Pancreas (tissue), 10 donors: ENCODE measurements at regions not wholly inside any gene's neighbourhood (a gene's known extent, or its start where the extent isn't known, plus 50 kb on each side); places are given as distances from the start of the nearest gene placed in this dataset.

Experiments used
- ATAC-seq, 4 donors: fragments of 200-7000 bp; cut with Tn5 transposase; one replicate each; pipeline versions ENCODE4 v1.8.0 to v1.9.1; 2020; ENCODE audit warnings: mild to moderate bottlenecking in 4 of 4, moderate library complexity in 4 of 4
- DNase-seq, 6 donors: peaks; one replicate each; pipeline ENCODE4 v3.0.0-alpha.2; 2020
- FAIRE-seq: peaks from 2 replicates; lab custom pipeline; 2012; peaks lifted over from hg19 to GRCh38; lab: Jason Lieb, UNC
- H3K27ac ChIP-seq, 4 donors: fragments of 200-600 bp; sonication (generic); 1 replicate in 3 of 4; 2 replicates in 1 of 4; pipeline versions ENCODE4 v1.5.0 to v1.8.0; 2020
- H3K27me3 ChIP-seq, 4 donors: fragments of 200-600 bp; one replicate each; pipeline ENCODE4 v1.8.0; 2021
- H3K36me3 ChIP-seq, 3 donors: fragments of 200-600 bp; sonication (generic) in 1 of 3; one replicate each; pipeline versions ENCODE4 v1.5.0 to v1.8.0; 2020 to 2021
- H3K4me1 ChIP-seq, 3 donors: fragments of 200-600 bp; one replicate each; pipeline ENCODE4 v1.8.0; 2021
- H3K4me3 ChIP-seq, 4 donors: fragments of 200-600 bp; sonication (generic) in 2 of 4; one replicate each; pipeline versions ENCODE4 v1.5.0 to v1.8.0; 2020 to 2021
- H3K9me3 ChIP-seq, 4 donors: fragments of 200-600 bp; one replicate each; pipeline ENCODE4 v1.8.0; 2021
- CTCF ChIP-seq, 4 donors: fragments of 200-600 bp; sonication (generic) in 3 of 4; IDR thresholded peaks; one replicate each; pipeline versions ENCODE4 v1.5.0 to v1.8.0; 2021; ENCODE audit warnings: antibody characterized with exemption in 4 of 4
- WGBS, 2 donors: extraction: QIAGEN DNeasy Blood & Tissue Kit; methylation state at CpG; one replicate each; pipeline ENCODE4 v1.1.7; 2013; 5-methylcytosine and 5-hydroxymethylcytosine counted together
- intact Hi-C, 3 donors: fragments of 100-400 bp; cut with DNase I; formaldehyde crosslinking; loops; one replicate each; pipeline versions ENCODE4 v1.11.1 to v1.14.2; 2022
- donor health status: healthy with polysubstance abuse.
- donor health status: DM: no; HTN: no; CAD: no; lungs with moderate emphysema.
- donor health status: DM: no; HTN: no; CAD: no.
- donor health status: control.
- donor health status: control.
- donor health status: Bipolar disorder and iron deficiency.
- donor health status: DM: yes; HTN: yes; CAD: no.
- donor health status: DM: no; HTN: no; CAD: no.
- donor health status: DM: no; HTN: no; CAD: no.
- donor health status: DM: yes; HTN: yes; CAD: no.

- Histone ChIP-seq H3K9me3 (no peaks in the 10 kb centered on the region), H3K36me3 (no peaks in the 10 kb centered on the region), H3K4me3 (no peak overlapping the region), H3K4me1 (no peaks in the 10 kb centered on the region), H3K27ac (no peak overlapping the region), H3K27me3 (no peaks in the 10 kb centered on the region)
- TF ChIP-seq CTCF (IDR thresholded peaks at IDR 0.05), result no peak
- no peak for DNase-seq
- intact Hi-C loops, result no loop called here
- ATAC-seq, result no peak
- 5 to 8% methylated on average over 1 of the region's 1 CpG for WGBS, 2 donors
- FAIRE-seq, result no peak
Observed at GRCh38 chr5:163089230-163089629, 348.2 kb upstream of the CCNG1 start.

DNA sequence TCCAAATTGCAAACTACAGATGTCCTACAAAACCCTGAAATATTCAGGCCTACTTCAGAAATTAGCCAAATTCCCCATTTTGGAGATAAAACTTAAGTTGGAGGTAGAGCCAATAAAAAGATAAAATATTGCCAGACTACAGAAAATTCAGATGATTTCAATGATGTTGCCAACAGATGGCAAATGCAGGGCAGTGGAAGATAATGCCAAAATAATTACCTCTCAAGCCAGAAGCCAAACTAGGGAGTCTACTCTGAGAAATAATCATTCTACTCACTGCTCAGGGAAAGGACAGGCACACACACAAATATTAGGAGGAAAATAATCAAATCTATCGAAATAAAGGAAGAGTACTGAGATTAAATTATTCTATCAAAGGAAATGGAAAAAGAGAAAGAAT is 347.5 kb upstream of the CCNG1 start:
- DNase-seq, result no peak
- 43 to 52% methylated on average over 1 of the region's 1 CpG for WGBS, 2 donors
- FAIRE-seq, result no peak

GRCh38 chr5:163094492-163095180 is 342.8 kb upstream of the CCNG1 start:
- DNase-seq, result no peak
- intact Hi-C loops, result no loop called here
- no peak overlapping the region for H3K27ac ChIP-seq
- H3K27me3 ChIP-seq, result no peaks in the 10 kb centered on the region
- H3K36me3 ChIP-seq, result no peaks in the 10 kb centered on the region
- whole genome bisulfite sequencing, 2 donors, result 40% methylated on average over 8 of the region's 8 CpGs
- FAIRE-seq, result no peak
- H3K9me3 ChIP-seq, result no peaks in the 10 kb centered on the region
- no peak for ATAC-seq
- no peak for TF ChIP-seq CTCF (IDR thresholded peaks at IDR 0.05)
- H3K4me3 ChIP-seq, result no peak overlapping the region
- no peaks in the 10 kb centered on the region for H3K4me1 ChIP-seq

More for the DNA sequence above, 347.5 kb upstream of the CCNG1 start:
- no peak for ATAC-seq
- Histone ChIP-seq H3K36me3 (no peaks in the 10 kb centered on the region), H3K9me3 (no peaks in the 10 kb centered on the region), H3K4me3 (no peak overlapping the region), H3K4me1 (no peaks in the 10 kb centered on the region), H3K27me3 (no peaks in the 10 kb centered on the region), H3K27ac (no peak overlapping the region)
- no peak for TF ChIP-seq CTCF (IDR thresholded peaks at IDR 0.05)
- intact Hi-C loops, result no loop called here

- intact Hi-C loops, result no loop called here
- Histone ChIP-seq H3K4me3 (no peak overlapping the region), H3K27ac (no peak overlapping the region), H3K4me1 (no peaks in the 10 kb centered on the region), H3K36me3 (no peaks in the 10 kb centered on the region), H3K9me3 (no peaks in the 10 kb centered on the region), H3K27me3 (no peaks in the 10 kb centered on the region)
- FAIRE-seq (no peak), ATAC-seq (no peak), DNase-seq (no peak)
- 22 to 26% methylated on average over 5 of the region's 5 CpGs for WGBS, 2 donors
- TF ChIP-seq CTCF (IDR thresholded peaks at IDR 0.05), result no peak
Observed at GRCh38 chr5:163104464-163104863, 332.9 kb upstream of the CCNG1 start.

- ATAC-seq, result no peak
- intact Hi-C loops, result no loop called here
- 55 to 68% methylated on average over 2 of the region's 2 CpGs for WGBS, 2 donors
- Histone ChIP-seq H3K9me3 (no peaks in the 10 kb centered on the region), H3K4me1 (no peaks in the 10 kb centered on the region), H3K27me3 (no peaks in the 10 kb centered on the region), H3K36me3 (no peaks in the 10 kb centered on the region), H3K27ac (no peak overlapping the region), H3K4me3 (no peak overlapping the region)
- no peak for FAIRE-seq
- no peak for DNase-seq
- no peak for TF ChIP-seq CTCF (IDR thresholded peaks at IDR 0.05)
Observed at GRCh38 chr5:163105456-163105855, 331.9 kb upstream of the CCNG1 start.
